ENCODE measurements at regions not wholly inside any gene's neighbourhood (a gene's known extent, or its start where the extent isn't known, plus 50 kb on each side); places are given as distances from the start of the nearest gene placed in this dataset.

- TF ChIP-seq CTCF (conservative IDR thresholded peaks at IDR 0.05) = no peak
- Mint-ChIP-seq H3K27me3 (peaks cover 27% of the 10 kb centered on the region), H3K9me3 (no peaks in the 10 kb centered on the region), H3K4me1 (ENCODE audit: unreplicated experiment) (peaks cover 6% of the 10 kb centered on the region), H3K27ac (no peak overlapping the region), H3K36me3 (no peaks in the 10 kb centered on the region), H3K4me3 (peak overlapping the region; percentile 16)
- no peak for DNase-seq (ENCODE audit: extremely low spot score, unreplicated experiment)
Observed at GRCh38 chr17:77796176-77796860, 162.2 kb upstream of the TNRC6C start.

- H3K36me3 Mint-ChIP-seq = no peaks in the 10 kb centered on the region
- no peaks in the 10 kb centered on the region for H3K9me3 Mint-ChIP-seq
- no peak overlapping the region for H3K27ac Mint-ChIP-seq
- no peak overlapping the region for H3K4me3 Mint-ChIP-seq
- H3K4me1 Mint-ChIP-seq (ENCODE audit: unreplicated experiment) = peaks cover 19% of the 10 kb centered on the region
- peaks cover 41% of the 10 kb centered on the region for H3K27me3 Mint-ChIP-seq
- TF ChIP-seq CTCF (conservative IDR thresholded peaks at IDR 0.05) = no peak
- DNase-seq (ENCODE audit: extremely low spot score, unreplicated experiment) = no peak
Observed at GRCh38 chr17:77798031-77798430, 160.5 kb upstream of the TNRC6C start.

GRCh38 chr17:77798481-77798880 is 160.0 kb upstream of the TNRC6C start:
- H3K4me3 Mint-ChIP-seq = no peak overlapping the region
- H3K27me3 Mint-ChIP-seq = peaks cover 40% of the 10 kb centered on the region
- no peaks in the 10 kb centered on the region for H3K9me3 Mint-ChIP-seq
- H3K36me3 Mint-ChIP-seq = no peaks in the 10 kb centered on the region
- H3K4me1 Mint-ChIP-seq (ENCODE audit: unreplicated experiment) = peaks cover 22% of the 10 kb centered on the region
- no peak for TF ChIP-seq CTCF (conservative IDR thresholded peaks at IDR 0.05)
- DNase-seq (ENCODE audit: extremely low spot score, unreplicated experiment) = no peak
- H3K27ac Mint-ChIP-seq = no peak overlapping the region

- Mint-ChIP-seq H3K36me3 (no peaks in the 10 kb centered on the region), H3K4me1 (ENCODE audit: unreplicated experiment) (peaks cover 15% of the 10 kb centered on the region), H3K4me3 (no peak overlapping the region), H3K27me3 (peaks cover 46% of the 10 kb centered on the region), H3K27ac (no peak overlapping the region), H3K9me3 (no peaks in the 10 kb centered on the region)
- TF ChIP-seq CTCF (conservative IDR thresholded peaks at IDR 0.05) = no peak
- DNase-seq (ENCODE audit: extremely low spot score, unreplicated experiment) = no peak
Observed at GRCh38 chr17:77800816-77801215, 157.7 kb upstream of the TNRC6C start.

- Mint-ChIP-seq H3K36me3 (no peaks in the 10 kb centered on the region), H3K27me3 (peaks cover 45% of the 10 kb centered on the region), H3K4me3 (no peak overlapping the region), H3K9me3 (no peaks in the 10 kb centered on the region), H3K27ac (no peak overlapping the region), H3K4me1 (ENCODE audit: unreplicated experiment) (peaks cover 15% of the 10 kb centered on the region)
- no peak for DNase-seq (ENCODE audit: extremely low spot score, unreplicated experiment)
- no peak for TF ChIP-seq CTCF (conservative IDR thresholded peaks at IDR 0.05)
Observed at GRCh38 chr17:77801545-77802332, 156.8 kb upstream of the TNRC6C start.
